ENCODE measurements at regions not wholly inside any gene's neighbourhood (a gene's known extent, or its start where the extent isn't known, plus 50 kb on each side); places are given as distances from the start of the nearest gene placed in this dataset.
A peak's percentile ranks its signal among the peaks of the same experiment; 100 is the strongest.
"Not testable (repeated sequence)": the region's sequence is repeated elsewhere in the genome, so short reads cannot be mapped to it uniquely, and the experiment has no call there.

DNA sequence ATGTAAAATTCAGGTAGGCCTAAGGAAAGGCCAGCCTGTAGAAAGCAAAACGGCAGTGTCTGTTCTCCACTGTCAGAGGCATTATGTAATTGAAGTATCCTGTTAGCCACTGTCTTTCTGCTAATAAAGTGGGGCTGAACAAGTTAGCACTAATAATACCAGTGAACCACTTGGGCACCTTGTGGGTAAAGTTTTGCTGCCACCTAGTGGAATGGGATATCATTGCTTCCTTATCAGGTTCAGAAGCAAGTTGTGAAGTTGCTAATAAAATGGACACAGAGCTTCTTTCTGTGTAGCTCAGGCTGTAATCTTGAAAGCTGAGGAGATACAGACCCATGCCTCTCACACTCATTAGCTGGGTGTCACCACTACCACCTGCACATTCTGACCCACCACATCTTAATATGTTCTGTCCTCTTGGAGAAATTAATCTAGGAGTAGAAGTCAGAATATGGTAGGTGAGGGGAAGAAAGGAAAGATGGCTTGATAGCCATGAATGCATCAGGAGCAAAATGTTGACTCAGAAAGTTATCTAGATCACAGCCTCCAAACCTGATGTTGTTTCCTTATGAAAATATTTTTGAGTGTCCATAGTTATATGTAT lies 175.1 kb downstream of the SEPTIN7 start:
- no peak for DNase-seq

GRCh38 chr7:35978816-35979640 lies 174.0 kb upstream of the EEPD1 start:
- DNase-seq = not testable (repeated sequence)

DNA sequence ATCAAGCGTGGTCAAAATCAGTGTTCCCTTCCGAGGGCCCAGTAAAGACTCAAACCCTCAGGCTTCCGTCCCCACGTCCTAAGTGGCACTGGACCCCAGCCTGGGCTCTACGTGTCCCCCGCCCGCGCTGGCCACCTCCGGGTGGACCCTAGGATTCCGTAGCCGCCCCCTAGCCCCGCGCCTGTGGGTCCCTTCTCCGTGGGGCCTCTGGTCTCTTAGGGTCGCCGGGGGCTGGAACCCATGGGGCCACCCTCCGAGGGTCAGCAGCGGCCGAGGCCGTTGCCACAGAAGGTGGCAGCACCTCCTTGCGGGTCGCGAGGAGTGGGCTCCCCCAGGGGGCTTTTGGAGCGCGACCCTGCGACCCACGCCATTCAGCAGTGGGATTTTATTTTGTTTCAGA lies 170.5 kb upstream of the EEPD1 start:
- DNase-seq = no peak

- DNase-seq = no peak
These were observed 169.4 kb upstream of the EEPD1 start for GRCh38 chr7:35983626-35984025.

DNA sequence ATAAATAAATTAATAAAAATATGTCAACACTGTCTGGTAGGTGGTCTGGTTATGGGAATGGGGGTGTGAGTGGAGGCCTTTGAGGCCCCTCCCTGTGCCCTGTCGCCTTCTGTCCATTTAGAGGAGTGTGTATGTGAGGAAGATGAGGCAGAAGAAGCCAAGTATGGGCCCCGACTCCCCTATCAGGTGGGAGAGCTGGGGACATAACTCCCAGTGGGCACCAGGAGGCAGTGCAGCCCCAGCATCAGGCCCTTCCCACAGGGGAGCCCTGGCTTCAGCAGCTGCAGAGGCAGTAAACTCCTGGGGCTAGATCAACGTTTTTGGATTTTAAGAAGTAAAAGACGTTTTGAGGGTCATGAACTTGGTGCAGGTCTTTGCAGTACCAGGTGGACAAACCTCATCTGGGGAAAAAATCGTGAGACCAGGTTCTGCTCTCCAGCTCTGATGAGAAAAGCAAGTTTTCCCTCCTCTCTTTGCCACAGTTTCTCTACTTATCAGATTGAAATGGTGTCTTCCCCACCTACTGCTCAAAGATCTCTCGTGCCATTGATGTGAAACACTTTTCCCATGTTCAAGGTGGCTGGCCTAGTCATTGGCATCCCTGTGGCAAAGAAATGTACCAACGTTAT lies 167.8 kb upstream of the EEPD1 start:
- DNase-seq = peak; percentile 51

- DNase-seq = no peak
These were observed 166.0 kb upstream of the EEPD1 start for GRCh38 chr7:35987016-35987415.

GRCh38 chr7:35988105-35988504 lies 164.9 kb upstream of the EEPD1 start:
- DNase-seq = no peak

- DNase-seq = no peak
These were observed 164.2 kb upstream of the EEPD1 start for GRCh38 chr7:35988818-35989217.

GRCh38 chr7:35991511-35992232 lies 161.4 kb upstream of the EEPD1 start:
- DNase-seq = no peak

GRCh38 chr7:35992436-35992835 lies 160.6 kb upstream of the EEPD1 start:
- DNase-seq = no peak

GRCh38 chr7:35993113-35993512 lies 159.9 kb upstream of the EEPD1 start:
- no peak for DNase-seq

DNA sequence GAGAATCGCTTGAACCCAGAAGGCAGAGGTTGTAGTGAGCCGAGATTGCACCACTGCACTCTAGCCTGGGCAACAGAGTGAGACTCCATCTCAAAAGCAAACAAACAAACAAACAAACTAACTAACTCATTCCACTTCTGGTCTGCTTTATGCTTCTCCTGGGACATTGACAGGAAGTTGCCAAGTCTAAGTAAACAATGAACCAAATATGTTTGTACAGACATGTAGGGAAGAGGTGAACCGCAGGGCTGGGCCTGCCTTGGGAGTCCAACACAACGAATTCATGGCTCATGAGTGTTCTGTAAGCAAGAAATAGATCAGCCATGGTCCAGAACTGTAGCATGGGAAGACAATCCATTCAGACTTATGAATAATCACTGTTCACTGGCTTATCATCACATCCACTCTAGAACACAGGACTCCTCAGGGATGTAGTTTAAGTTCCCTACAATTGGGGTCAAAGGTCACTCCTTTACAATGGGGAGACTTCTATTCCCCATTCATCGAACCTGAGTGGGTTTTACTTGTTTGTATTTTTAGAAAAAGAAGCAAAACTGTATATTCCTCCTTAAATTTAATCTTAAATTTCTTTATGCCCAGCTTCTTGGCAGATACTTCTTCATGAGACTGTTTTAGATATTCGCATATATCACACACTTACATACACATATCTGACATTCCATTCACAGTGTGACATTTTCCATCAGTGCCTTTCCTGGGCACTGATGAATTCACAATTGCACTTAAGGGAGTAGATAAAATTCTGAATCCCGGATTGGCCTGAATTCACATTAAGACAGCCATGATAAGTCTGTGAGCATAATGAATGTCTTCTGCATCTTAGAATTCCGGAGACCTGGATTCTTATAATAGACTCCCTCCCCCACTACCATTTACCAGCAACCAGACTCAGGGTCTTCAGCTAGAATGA lies 159.1 kb upstream of the EEPD1 start:
- DNase-seq = no peak

DNA sequence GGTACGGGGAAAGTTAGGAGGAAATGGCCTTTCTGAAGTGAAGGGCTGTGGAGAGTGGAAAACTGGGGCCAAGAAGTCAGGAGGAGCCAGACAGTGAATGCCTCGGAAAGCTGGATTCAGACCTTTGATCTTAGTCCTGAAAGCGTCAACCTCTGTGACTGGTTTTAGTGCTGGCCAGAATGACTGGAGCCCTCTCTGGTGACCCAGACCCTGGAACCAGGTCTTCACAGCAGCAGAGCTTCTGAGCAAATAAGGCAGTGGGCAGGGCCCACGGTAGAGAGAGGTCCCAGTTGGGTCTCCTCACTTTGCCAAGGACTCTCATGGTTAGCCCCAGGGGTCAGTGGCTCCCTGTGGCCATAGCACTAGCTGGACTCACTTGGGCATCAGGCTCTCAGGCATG lies 157.7 kb upstream of the EEPD1 start:
- DNase-seq = no peak

GRCh38 chr7:35998481-35998880 lies 154.6 kb upstream of the EEPD1 start:
- no peak for DNase-seq

DNA sequence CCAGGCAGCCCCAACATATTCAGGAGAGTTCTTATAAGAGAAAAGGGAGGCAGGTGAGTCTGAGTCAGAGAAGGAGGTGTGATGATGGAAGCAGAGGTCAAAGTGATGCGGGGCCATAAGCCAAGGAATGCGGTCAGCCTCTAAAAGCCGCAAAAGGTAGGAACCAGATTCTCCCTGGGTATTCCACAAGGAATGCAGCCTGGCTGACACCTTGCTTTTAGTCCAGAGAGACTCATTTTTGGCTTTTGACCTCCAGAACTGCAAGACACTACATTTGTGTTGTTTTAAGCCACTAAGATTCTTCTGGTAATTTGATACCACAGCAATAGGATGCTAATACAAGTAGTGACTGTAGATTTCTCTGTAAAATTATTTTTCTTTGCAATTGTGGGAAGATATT lies 151.5 kb upstream of the EEPD1 start:
- no peak for DNase-seq

GRCh38 chr7:36002900-36003299 lies 150.2 kb upstream of the EEPD1 start:
- no peak for DNase-seq

- DNase-seq = no peak
These were observed 149.7 kb upstream of the EEPD1 start for GRCh38 chr7:36003343-36003742.

- DNase-seq = no peak
These were observed 147.8 kb upstream of the EEPD1 start for GRCh38 chr7:36005293-36005692.

DNA sequence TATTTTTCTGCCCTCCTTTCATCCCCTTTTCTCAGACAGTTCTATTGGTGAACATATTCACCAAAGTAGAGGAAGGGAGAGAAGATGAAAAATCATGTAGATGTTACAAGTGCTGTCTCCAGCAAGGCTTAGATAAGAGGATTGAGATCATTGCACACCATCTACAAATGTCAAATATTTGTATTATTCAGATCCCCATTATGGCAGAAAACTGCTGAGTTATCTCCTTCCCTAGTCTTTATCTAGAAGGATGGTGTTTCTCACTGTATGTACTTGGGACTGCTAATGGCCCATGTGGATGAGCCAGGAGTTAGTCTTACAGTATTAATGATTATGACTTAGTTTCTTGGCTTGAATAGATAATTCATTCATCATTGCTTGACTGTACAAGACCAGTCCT lies 147.2 kb upstream of the EEPD1 start:
- no peak for DNase-seq

DNA sequence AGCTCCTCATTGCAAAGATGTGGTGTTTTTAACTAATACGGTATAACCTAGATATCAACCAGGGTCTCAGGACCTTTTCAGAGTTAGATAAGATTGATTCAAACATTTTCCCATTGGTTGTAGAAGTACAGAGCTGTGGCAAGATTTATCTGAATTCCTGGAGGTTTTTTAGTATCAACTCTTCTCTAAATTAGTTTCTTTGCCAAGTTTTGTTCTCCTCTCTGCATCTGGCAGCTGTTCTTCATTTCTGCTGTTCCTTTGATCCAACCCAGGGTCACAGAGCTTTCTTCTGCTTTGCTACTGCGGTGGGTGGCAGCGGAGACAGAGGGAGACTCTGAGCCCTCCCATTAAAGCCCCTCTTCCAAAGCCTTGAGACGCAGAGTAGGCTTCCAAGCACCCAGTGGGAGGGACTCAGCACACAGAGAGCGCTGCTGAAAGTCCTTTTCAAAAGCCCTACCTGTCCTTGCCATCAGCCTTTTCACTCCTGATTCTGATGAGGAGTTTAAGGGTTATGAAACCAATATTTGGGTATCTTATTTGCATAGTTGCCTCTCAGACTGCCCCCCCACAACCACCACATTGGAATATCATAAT lies 146.3 kb upstream of the EEPD1 start:
- no peak for DNase-seq

Data from occipital lobe (tissue), 1 donor.